ENCODE measurements at regions not wholly inside any gene's neighbourhood (a gene's known extent, or its start where the extent isn't known, plus 50 kb on each side); places are given as distances from the start of the nearest gene placed in this dataset.

- H3K9ac ChIP-seq (ENCODE audit: low read depth, low read length, poor library complexity, severe bottlenecking): no peak overlapping the region
- no peaks in the 10 kb centered on the region for H3K4me1 ChIP-seq (ENCODE audit: insufficient read depth, low read length, poor library complexity, severe bottlenecking)
- no peaks in the 10 kb centered on the region for H3K27me3 ChIP-seq (ENCODE audit: insufficient read depth, low read length, poor library complexity, severe bottlenecking)
- no peaks in the 10 kb centered on the region for H3K9me2 ChIP-seq (replicated peaks; ENCODE audit: low read depth, low read length)
- H3F3A ChIP-seq (ENCODE audit: low read depth): no peaks in the 10 kb centered on the region
- TF ChIP-seq EZH2phosphoT487 (IDR thresholded peaks at IDR 0.05; ENCODE audit: borderline replicate concordance): no peak
- TF ChIP-seq CTCF (conservative IDR thresholded peaks at IDR 0.05; ENCODE audit: low read length): no peak
- no peaks in the 10 kb centered on the region for H3K9me3 ChIP-seq (ENCODE audit: insufficient read depth, low read depth, low read length)
- no peak overlapping the region for H3K4me3 ChIP-seq (ENCODE audit: low read length, poor library complexity, severe bottlenecking)
- H3K79me2 ChIP-seq (ENCODE audit: insufficient read depth, low read length): no peaks in the 10 kb centered on the region
- H3K4me2 ChIP-seq (ENCODE audit: low read depth, low read length, poor library complexity, severe bottlenecking): no peak overlapping the region
- H4K20me1 ChIP-seq (ENCODE audit: insufficient read depth, low read length, poor library complexity, severe bottlenecking): no peaks in the 10 kb centered on the region
- no peak overlapping the region for H2AFZ ChIP-seq (ENCODE audit: low read length)
- H3K36me3 ChIP-seq (ENCODE audit: insufficient read depth, low read length): no peaks in the 10 kb centered on the region
Measured at GRCh38 chr7:133201470-133201869, 51.4 kb upstream of the EXOC4 start.

GRCh38 chr7:133202942-133203341 lies 49.9 kb upstream of the EXOC4 start:
- Histone ChIP-seq H3K79me2 (ENCODE audit: insufficient read depth, low read length) (no peaks in the 10 kb centered on the region), H3K4me2 (ENCODE audit: low read depth, low read length, poor library complexity, severe bottlenecking) (no peak overlapping the region), H3K9ac (ENCODE audit: low read depth, low read length, poor library complexity, severe bottlenecking) (no peak overlapping the region), H3K27me3 (ENCODE audit: insufficient read depth, low read length, poor library complexity, severe bottlenecking) (no peaks in the 10 kb centered on the region), H3F3A (ENCODE audit: low read depth) (no peaks in the 10 kb centered on the region), H3K4me3 (ENCODE audit: low read length, poor library complexity, severe bottlenecking) (no peak overlapping the region), H3K4me1 (ENCODE audit: insufficient read depth, low read length, poor library complexity, severe bottlenecking) (no peaks in the 10 kb centered on the region), H3K36me3 (ENCODE audit: insufficient read depth, low read length) (no peaks in the 10 kb centered on the region), H3K9me3 (ENCODE audit: insufficient read depth, low read depth, low read length) (no peaks in the 10 kb centered on the region), H2AFZ (ENCODE audit: low read length) (no peak overlapping the region), H4K20me1 (ENCODE audit: insufficient read depth, low read length, poor library complexity, severe bottlenecking) (no peaks in the 10 kb centered on the region), H3K9me2 (replicated peaks; ENCODE audit: low read depth, low read length) (no peaks in the 10 kb centered on the region)
- TF ChIP-seq EZH2phosphoT487 (IDR thresholded peaks at IDR 0.05; ENCODE audit: borderline replicate concordance) (no peak), CTCF (conservative IDR thresholded peaks at IDR 0.05; ENCODE audit: low read length) (no peak)

Data from Loucy (cell line).